Progenitor cell of endocrine pancreas (in vitro differentiated cells): ENCODE measurements at regions not wholly inside any gene's neighbourhood (a gene's known extent, or its start where the extent isn't known, plus 50 kb on each side); places are given as distances from the start of the nearest gene placed in this dataset.

Experiments used
- DNase-seq: peaks from one replicate; pipeline ENCODE4 v3.0.0; 2021; ENCODE audit warnings: low spot score; ENCODE audit not compliant: unreplicated experiment
- H3K27ac Mint-ChIP-seq: 2 replicates; pipeline ENCODE4 v1.8.0; 2021; ENCODE audit warnings: mild to moderate bottlenecking, moderate library complexity, mixed read lengths
- H3K27me3 Mint-ChIP-seq: 2 replicates; pipeline ENCODE4 v1.8.0; 2021; ENCODE audit warnings: mixed read lengths
- H3K36me3 Mint-ChIP-seq: 2 replicates; pipeline ENCODE4 v1.8.0; 2022; ENCODE audit warnings: mixed read lengths; ENCODE audit not compliant: insufficient read depth
- H3K4me1 Mint-ChIP-seq: 2 replicates; pipeline ENCODE4 v1.8.0; 2021; ENCODE audit warnings: low read depth, mixed read lengths
- H3K4me3 Mint-ChIP-seq: 2 replicates; pipeline ENCODE4 v1.8.0; 2021; ENCODE audit warnings: low read depth, mild to moderate bottlenecking, moderate library complexity, mixed read lengths
- H3K9me3 Mint-ChIP-seq: 2 replicates; pipeline ENCODE4 v1.8.0; 2021; ENCODE audit warnings: low read depth, mixed read lengths
- TF ChIP-seq, protein P1 (sequence below): fragments of 200-600 bp; sonication (generic); IDR thresholded peaks from one replicate; pipeline ENCODE4 v1.5.0; 2021; ENCODE audit warnings: antibody characterized with exemption, mild to moderate bottlenecking; ENCODE audit not compliant: unreplicated experiment

DNA sequence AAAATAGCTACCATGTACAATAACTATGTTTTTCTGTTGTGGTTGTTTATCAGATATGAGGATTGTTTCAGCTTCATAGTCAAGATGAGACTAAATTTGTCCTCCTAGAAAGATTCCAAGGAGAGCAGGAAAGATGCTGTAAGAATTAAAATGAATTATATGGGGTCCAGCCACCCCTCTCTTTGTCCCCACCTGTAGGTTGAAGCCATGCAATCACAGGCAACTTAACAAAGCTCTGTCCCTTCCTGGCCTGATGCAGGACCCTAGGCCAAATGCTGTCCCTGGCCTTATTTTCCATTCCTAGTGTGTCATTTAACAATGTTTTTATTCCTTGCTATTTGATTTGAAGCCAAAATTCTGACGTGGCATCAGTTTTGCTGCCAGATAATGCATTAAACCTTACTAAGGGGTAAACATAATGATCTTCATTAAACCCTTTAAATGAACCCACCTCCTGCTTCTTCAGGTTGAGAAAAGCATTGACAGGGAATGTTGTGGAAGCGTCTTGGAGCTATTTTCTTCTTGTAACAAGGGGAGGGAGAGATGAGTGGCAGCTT lies 240.9 kb upstream of the ZNF521 start:
- TF ChIP-seq, protein P1, sequence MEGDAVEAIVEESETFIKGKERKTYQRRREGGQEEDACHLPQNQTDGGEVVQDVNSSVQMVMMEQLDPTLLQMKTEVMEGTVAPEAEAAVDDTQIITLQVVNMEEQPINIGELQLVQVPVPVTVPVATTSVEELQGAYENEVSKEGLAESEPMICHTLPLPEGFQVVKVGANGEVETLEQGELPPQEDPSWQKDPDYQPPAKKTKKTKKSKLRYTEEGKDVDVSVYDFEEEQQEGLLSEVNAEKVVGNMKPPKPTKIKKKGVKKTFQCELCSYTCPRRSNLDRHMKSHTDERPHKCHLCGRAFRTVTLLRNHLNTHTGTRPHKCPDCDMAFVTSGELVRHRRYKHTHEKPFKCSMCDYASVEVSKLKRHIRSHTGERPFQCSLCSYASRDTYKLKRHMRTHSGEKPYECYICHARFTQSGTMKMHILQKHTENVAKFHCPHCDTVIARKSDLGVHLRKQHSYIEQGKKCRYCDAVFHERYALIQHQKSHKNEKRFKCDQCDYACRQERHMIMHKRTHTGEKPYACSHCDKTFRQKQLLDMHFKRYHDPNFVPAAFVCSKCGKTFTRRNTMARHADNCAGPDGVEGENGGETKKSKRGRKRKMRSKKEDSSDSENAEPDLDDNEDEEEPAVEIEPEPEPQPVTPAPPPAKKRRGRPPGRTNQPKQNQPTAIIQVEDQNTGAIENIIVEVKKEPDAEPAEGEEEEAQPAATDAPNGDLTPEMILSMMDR, result peak; percentile 13
- Mint-ChIP-seq H3K9me3 (peaks cover 8% of the 10 kb centered on the region), H3K4me1 (peaks cover 7% of the 10 kb centered on the region), H3K27me3 (no peaks in the 10 kb centered on the region), H3K36me3 (peaks cover 1% of the 10 kb centered on the region), H3K27ac (no peak overlapping the region), H3K4me3 (no peak overlapping the region)
- no peak for DNase-seq

DNA sequence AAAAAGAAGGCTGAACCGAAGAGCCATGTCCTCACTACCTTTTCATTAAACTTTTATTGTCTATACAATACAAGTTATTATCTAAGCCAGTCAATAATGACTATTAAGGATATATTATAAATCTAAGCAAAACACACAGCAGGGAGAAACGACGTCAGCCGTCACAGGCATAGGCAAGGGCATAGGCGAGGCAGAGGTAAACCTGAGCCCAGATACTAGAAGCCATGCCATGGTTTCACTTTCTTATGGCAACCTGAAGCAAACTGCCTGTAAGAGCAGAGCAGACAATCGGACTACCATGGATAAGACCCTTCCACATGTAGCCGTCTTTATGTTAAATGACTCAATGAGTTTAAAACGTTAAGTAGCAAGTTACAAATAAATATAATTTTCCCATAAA lies 238.5 kb upstream of the ZNF521 start:
- Mint-ChIP-seq H3K9me3 (peaks cover 19% of the 10 kb centered on the region), H3K27me3 (no peaks in the 10 kb centered on the region), H3K4me3 (no peak overlapping the region), H3K36me3 (peaks cover 1% of the 10 kb centered on the region), H3K27ac (no peak overlapping the region), H3K4me1 (no peaks in the 10 kb centered on the region)
- DNase-seq, result no peak
- TF ChIP-seq, protein P1, result no peak

DNA sequence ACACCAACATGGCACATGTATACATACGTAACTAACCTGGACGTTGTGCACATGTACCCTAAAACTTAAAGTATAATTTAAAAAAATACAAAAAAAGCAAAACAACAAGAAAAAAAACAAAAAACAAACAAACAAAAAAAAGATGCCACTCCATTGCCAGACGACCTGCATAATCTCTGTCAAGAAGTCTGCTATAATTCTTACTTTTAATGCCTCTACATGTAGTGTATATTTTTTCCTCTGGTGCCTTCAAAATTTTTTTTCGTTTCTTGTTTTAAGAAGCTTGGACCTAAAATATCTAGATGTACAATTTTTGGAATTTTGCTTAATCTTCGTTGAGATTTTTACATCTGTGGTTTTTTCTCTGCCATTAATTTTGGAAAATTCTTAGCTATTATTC lies 235.6 kb upstream of the ZNF521 start:
- H3K4me1 Mint-ChIP-seq, result no peaks in the 10 kb centered on the region
- DNase-seq, result no peak
- H3K36me3 Mint-ChIP-seq, result peaks cover 1% of the 10 kb centered on the region
- TF ChIP-seq, protein P1, result no peak
- no peak overlapping the region for H3K27ac Mint-ChIP-seq
- no peaks in the 10 kb centered on the region for H3K27me3 Mint-ChIP-seq
- no peak overlapping the region for H3K4me3 Mint-ChIP-seq
- peaks cover 19% of the 10 kb centered on the region for H3K9me3 Mint-ChIP-seq

DNA sequence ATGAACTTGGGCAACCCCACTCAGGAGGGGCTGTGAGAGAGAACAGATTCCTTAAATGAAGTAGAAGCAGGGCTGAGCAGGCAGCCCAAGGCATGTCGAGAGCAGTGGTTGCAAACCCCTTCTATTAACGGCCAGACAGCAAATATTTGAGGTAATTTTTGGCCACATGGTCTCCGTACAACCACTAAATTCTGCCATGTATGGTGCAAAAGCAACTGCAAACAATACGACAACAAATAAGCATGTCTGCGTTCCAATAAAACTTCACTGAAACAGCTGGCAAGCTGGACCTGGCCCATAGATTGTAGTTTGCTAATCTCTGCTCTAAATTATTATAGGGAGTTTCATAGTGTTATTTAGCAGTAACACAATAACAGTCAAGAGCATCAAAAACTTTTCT lies 217.0 kb upstream of the ZNF521 start:
- H3K27ac Mint-ChIP-seq, result no peak overlapping the region
- DNase-seq, result no peak
- H3K27me3 Mint-ChIP-seq, result peaks cover 3% of the 10 kb centered on the region
- H3K36me3 Mint-ChIP-seq, result peaks cover 1% of the 10 kb centered on the region
- TF ChIP-seq, protein P1, result no peak
- H3K4me3 Mint-ChIP-seq, result no peak overlapping the region
- H3K4me1 Mint-ChIP-seq, result peaks cover 3% of the 10 kb centered on the region
- peaks cover 15% of the 10 kb centered on the region for H3K9me3 Mint-ChIP-seq

DNA sequence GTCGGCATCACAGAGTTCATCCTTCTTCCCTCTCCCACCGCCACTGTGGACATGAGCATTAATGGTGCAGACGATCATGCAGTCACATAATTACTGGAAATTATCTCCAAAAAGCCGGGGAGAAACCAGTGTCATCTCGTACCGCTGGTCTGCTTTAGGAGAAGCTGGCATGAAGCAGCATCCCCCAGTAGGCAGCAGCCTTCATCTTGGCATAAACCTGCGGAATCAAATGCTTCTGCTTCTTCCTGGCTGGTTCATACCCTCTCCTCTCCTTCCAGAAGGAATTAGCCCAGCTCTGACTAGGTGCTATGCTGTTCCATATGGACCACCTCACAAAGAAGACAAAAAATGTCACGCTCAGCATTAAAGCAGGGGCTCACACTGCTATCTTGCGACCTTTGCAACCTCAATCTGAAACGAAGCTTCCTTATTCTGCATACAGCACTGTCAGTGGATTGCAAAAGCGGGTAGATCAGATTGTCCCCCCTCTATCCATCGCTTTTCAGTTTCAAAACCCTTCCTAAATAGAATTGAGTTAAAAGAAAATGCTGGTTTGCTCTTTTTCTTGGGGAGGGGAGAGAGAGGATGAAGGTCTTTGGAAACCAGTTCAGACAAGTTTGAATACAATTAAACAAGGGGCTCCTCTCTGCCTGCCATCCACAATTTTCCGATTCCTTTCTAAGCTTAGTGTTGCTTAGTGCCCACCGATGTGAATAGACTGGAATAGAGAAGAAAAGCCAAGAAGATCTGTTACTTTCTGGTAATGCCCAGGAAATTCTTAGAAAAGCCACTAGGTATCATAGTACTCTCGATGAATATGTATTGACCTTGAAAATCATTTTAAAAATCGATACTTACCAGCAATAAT lies 212.1 kb upstream of the ZNF521 start:
- H3K9me3 Mint-ChIP-seq, result peaks cover 12% of the 10 kb centered on the region
- peaks cover 3% of the 10 kb centered on the region for H3K4me1 Mint-ChIP-seq
- TF ChIP-seq, protein P1, result no peak
- no peak overlapping the region for H3K27ac Mint-ChIP-seq
- H3K36me3 Mint-ChIP-seq, result peaks cover 1% of the 10 kb centered on the region
- H3K4me3 Mint-ChIP-seq, result no peak overlapping the region
- peaks cover 15% of the 10 kb centered on the region for H3K27me3 Mint-ChIP-seq
- no peak for DNase-seq
